ENCODE measurements at regions not wholly inside any gene's neighbourhood (a gene's known extent, or its start where the extent isn't known, plus 50 kb on each side); places are given as distances from the start of the nearest gene placed in this dataset.

GRCh38 chr21:38165466-38166172 lies 91.2 kb upstream of the KCNJ15 start:
- intact Hi-C loops (cut with micrococcal nuclease) = no loop called here
- CTCF ChIA-PET = interaction anchor here (3.9 kb wide), 1 partner anchor 187 kb away, joined by 17 read pairs; no protein-coding TSS in a partner anchor
- Histone ChIP-seq H3K36me3 (ENCODE audit: control insufficient read depth in 2 of 3, insufficient read depth in 3 of 3, low read length in 3 of 3) (no peaks in the 10 kb centered on the region), H3K9me3 (ENCODE audit: control insufficient read depth in 2 of 3, low read length in 3 of 3) (no peaks in the 10 kb centered on the region), H3K4me3 (ENCODE audit: low read length) (no peak overlapping the region), H3K4me1 (ENCODE audit: control insufficient read depth in 2 of 2, insufficient read depth in 2 of 2, low read length in 2 of 2) (no peaks in the 10 kb centered on the region), H3K27me3 (ENCODE audit: control insufficient read depth in 2 of 2, insufficient read depth in 2 of 2, low read length in 2 of 2) (no peaks in the 10 kb centered on the region), H3K27ac (ENCODE audit: low read depth, low read length) (no peak overlapping the region)
- Mint-ChIP-seq H3K4me1 (no peaks in the 10 kb centered on the region), H3K27me3 (peaks cover 0 to 9% (median 5%) of the 10 kb centered on the region in 5 donors), H3K36me3 (no peaks in the 10 kb centered on the region), H3K9me3 (no peaks in the 10 kb centered on the region), H3K4me3 (no peak overlapping the region), H3K27ac (peak overlapping the region in 1 of 9 donors; percentile 64)
- DNase-seq (no peak), ATAC-seq (no peak)
- POLR2A ChIA-PET = no interaction called here

GRCh38 chr21:38166173-38166535 lies 90.6 kb upstream of the KCNJ15 start:
- ATAC-seq = no peak
- CTCF ChIA-PET = interaction anchor here (3.9 kb wide), 1 partner anchor 187 kb away, joined by 17 read pairs; no protein-coding TSS in a partner anchor
- Mint-ChIP-seq H3K4me3 (no peak overlapping the region), H3K36me3 (no peaks in the 10 kb centered on the region), H3K9me3 (no peaks in the 10 kb centered on the region), H3K27ac (no peak overlapping the region), H3K27me3 (peaks cover 0 to 9% (median 4%) of the 10 kb centered on the region in 5 donors), H3K4me1 (no peaks in the 10 kb centered on the region)
- H3K27me3 ChIP-seq (ENCODE audit: control insufficient read depth in 2 of 2, insufficient read depth in 2 of 2, low read length in 2 of 2) = no peaks in the 10 kb centered on the region
- POLR2A ChIA-PET = no interaction called here
- H3K4me1 ChIP-seq (ENCODE audit: control insufficient read depth in 2 of 2, insufficient read depth in 2 of 2, low read length in 2 of 2) = no peaks in the 10 kb centered on the region
- no peaks in the 10 kb centered on the region for H3K9me3 ChIP-seq (ENCODE audit: control insufficient read depth in 2 of 3, low read length in 3 of 3)
- intact Hi-C loops (cut with micrococcal nuclease) = no loop called here
- H3K27ac ChIP-seq (ENCODE audit: low read depth, low read length) = no peak overlapping the region
- H3K4me3 ChIP-seq (ENCODE audit: low read length) = no peak overlapping the region
- no peaks in the 10 kb centered on the region for H3K36me3 ChIP-seq (ENCODE audit: control insufficient read depth in 2 of 3, insufficient read depth in 3 of 3, low read length in 3 of 3)
- DNase-seq = no peak

- H3K4me3 ChIP-seq (ENCODE audit: low read length) = no peak overlapping the region
- H3K27me3 ChIP-seq (ENCODE audit: control insufficient read depth in 2 of 2, insufficient read depth in 2 of 2, low read length in 2 of 2) = no peaks in the 10 kb centered on the region
- intact Hi-C loops (cut with micrococcal nuclease) = no loop called here
- H3K27ac Mint-ChIP-seq = no peak overlapping the region
- CTCF ChIA-PET = interaction anchor here (0.8 to 3.9 kb wide), 2 partner anchors 9 to 185 kb away, joined by 3 to 17 read pairs; no protein-coding TSS in a partner anchor
- H3K4me3 Mint-ChIP-seq = no peak overlapping the region
- H3K27me3 Mint-ChIP-seq = peaks cover 0 to 9% (median 4%) of the 10 kb centered on the region in 5 donors
- H3K36me3 Mint-ChIP-seq = no peaks in the 10 kb centered on the region
- H3K9me3 ChIP-seq (ENCODE audit: control insufficient read depth in 2 of 3, low read length in 3 of 3) = no peaks in the 10 kb centered on the region
- H3K27ac ChIP-seq (ENCODE audit: low read depth, low read length) = no peak overlapping the region
- POLR2A ChIA-PET = no interaction called here
- H3K9me3 Mint-ChIP-seq = no peaks in the 10 kb centered on the region
- no peak for ATAC-seq
- no peak for DNase-seq
- no peaks in the 10 kb centered on the region for H3K4me1 ChIP-seq (ENCODE audit: control insufficient read depth in 2 of 2, insufficient read depth in 2 of 2, low read length in 2 of 2)
- no peaks in the 10 kb centered on the region for H3K4me1 Mint-ChIP-seq
- no peaks in the 10 kb centered on the region for H3K36me3 ChIP-seq (ENCODE audit: control insufficient read depth in 2 of 3, insufficient read depth in 3 of 3, low read length in 3 of 3)
These were observed 89.4 kb upstream of the KCNJ15 start for GRCh38 chr21:38167345-38167744.

- Histone ChIP-seq H3K4me1 (ENCODE audit: control insufficient read depth in 2 of 2, insufficient read depth in 2 of 2, low read length in 2 of 2) (no peaks in the 10 kb centered on the region), H3K36me3 (ENCODE audit: control insufficient read depth in 2 of 3, insufficient read depth in 3 of 3, low read length in 3 of 3) (no peaks in the 10 kb centered on the region), H3K4me3 (ENCODE audit: low read length) (no peak overlapping the region), H3K9me3 (ENCODE audit: control insufficient read depth in 2 of 3, low read length in 3 of 3) (no peaks in the 10 kb centered on the region), H3K27ac (ENCODE audit: low read depth, low read length) (no peak overlapping the region), H3K27me3 (ENCODE audit: control insufficient read depth in 2 of 2, insufficient read depth in 2 of 2, low read length in 2 of 2) (no peaks in the 10 kb centered on the region)
- Mint-ChIP-seq H3K9me3 (no peaks in the 10 kb centered on the region), H3K4me1 (no peaks in the 10 kb centered on the region), H3K27me3 (peaks cover 0 to 7% (median 0%) of the 10 kb centered on the region in 5 donors), H3K36me3 (no peaks in the 10 kb centered on the region), H3K27ac (no peak overlapping the region), H3K4me3 (no peak overlapping the region)
- DNase-seq (peak in 2 of 9 donors; percentile 1 to 5), ATAC-seq (peak; percentile 51)
- CTCF ChIA-PET = interaction anchor here (0.7 to 2.5 kb wide), 5 partner anchors 40 to 690 kb away, joined by 3 to 12 read pairs (median 7); no protein-coding TSS in a partner anchor
- POLR2A ChIA-PET = no interaction called here
- intact Hi-C loops (cut with micrococcal nuclease) = loop anchor here in 1 of 2 donors (1.0 to 5.0 kb wide), 2 partner anchors 47 to 186 kb away; no protein-coding TSS in a partner anchor
These were observed 86.5 kb upstream of the KCNJ15 start for GRCh38 chr21:38170283-38170682.

- DNase-seq (no peak), ATAC-seq (no peak)
- Mint-ChIP-seq H3K4me1 (no peaks in the 10 kb centered on the region), H3K27ac (no peak overlapping the region), H3K27me3 (peaks cover 0 to 10% (median 0%) of the 10 kb centered on the region in 5 donors), H3K9me3 (no peaks in the 10 kb centered on the region), H3K36me3 (no peaks in the 10 kb centered on the region), H3K4me3 (no peak overlapping the region)
- no peaks in the 10 kb centered on the region for H3K27me3 ChIP-seq (ENCODE audit: control insufficient read depth in 2 of 2, insufficient read depth in 2 of 2, low read length in 2 of 2)
- H3K27ac ChIP-seq (ENCODE audit: low read depth, low read length) = no peak overlapping the region
- no peaks in the 10 kb centered on the region for H3K36me3 ChIP-seq (ENCODE audit: control insufficient read depth in 2 of 3, insufficient read depth in 3 of 3, low read length in 3 of 3)
- no peaks in the 10 kb centered on the region for H3K9me3 ChIP-seq (ENCODE audit: control insufficient read depth in 2 of 3, low read length in 3 of 3)
- ChIA-PET POLR2A (no interaction called here), CTCF (interaction anchor here (1.6 to 2.5 kb wide), 3 partner anchors 47 to 184 kb away, joined by 7 to 12 read pairs (median 9); no protein-coding TSS in a partner anchor)
- no peak overlapping the region for H3K4me3 ChIP-seq (ENCODE audit: low read length)
- intact Hi-C loops (cut with micrococcal nuclease) = loop anchor here in 1 of 2 donors (1.0 to 5.0 kb wide), 2 partner anchors 46 to 185 kb away; no protein-coding TSS in a partner anchor
- H3K4me1 ChIP-seq (ENCODE audit: control insufficient read depth in 2 of 2, insufficient read depth in 2 of 2, low read length in 2 of 2) = no peaks in the 10 kb centered on the region
These were observed 85.8 kb upstream of the KCNJ15 start for GRCh38 chr21:38170704-38171682.

GRCh38 chr21:38171723-38172344 lies 85.0 kb upstream of the KCNJ15 start:
- H3K4me1 ChIP-seq (ENCODE audit: control insufficient read depth in 2 of 2, insufficient read depth in 2 of 2, low read length in 2 of 2) = no peaks in the 10 kb centered on the region
- no peaks in the 10 kb centered on the region for H3K27me3 ChIP-seq (ENCODE audit: control insufficient read depth in 2 of 2, insufficient read depth in 2 of 2, low read length in 2 of 2)
- no peak for DNase-seq
- H3K27ac Mint-ChIP-seq = no peak overlapping the region
- H3K36me3 ChIP-seq (ENCODE audit: control insufficient read depth in 2 of 3, insufficient read depth in 3 of 3, low read length in 3 of 3) = no peaks in the 10 kb centered on the region
- ATAC-seq = no peak
- CTCF ChIA-PET = interaction anchor here (1.6 to 2.5 kb wide), 3 partner anchors 46 to 183 kb away, joined by 7 to 12 read pairs (median 9); no protein-coding TSS in a partner anchor
- POLR2A ChIA-PET = no interaction called here
- H3K4me1 Mint-ChIP-seq = no peaks in the 10 kb centered on the region
- H3K4me3 Mint-ChIP-seq = no peak overlapping the region
- H3K36me3 Mint-ChIP-seq = no peaks in the 10 kb centered on the region
- no peaks in the 10 kb centered on the region for H3K9me3 ChIP-seq (ENCODE audit: control insufficient read depth in 2 of 3, low read length in 3 of 3)
- no peak overlapping the region for H3K4me3 ChIP-seq (ENCODE audit: low read length)
- intact Hi-C loops (cut with micrococcal nuclease) = loop anchor here in 1 of 2 donors (5.0 kb wide), 1 partner anchor 45 kb away; no protein-coding TSS in a partner anchor
- peaks cover 0 to 1% (median 0%) of the 10 kb centered on the region in 11 donors for H3K9me3 Mint-ChIP-seq
- no peak overlapping the region for H3K27ac ChIP-seq (ENCODE audit: low read depth, low read length)
- peaks cover 0 to 13% (median 0%) of the 10 kb centered on the region in 5 donors for H3K27me3 Mint-ChIP-seq
